ENCODE measurements at regions not wholly inside any gene's neighbourhood (a gene's known extent, or its start where the extent isn't known, plus 50 kb on each side); places are given as distances from the start of the nearest gene placed in this dataset.

DNA sequence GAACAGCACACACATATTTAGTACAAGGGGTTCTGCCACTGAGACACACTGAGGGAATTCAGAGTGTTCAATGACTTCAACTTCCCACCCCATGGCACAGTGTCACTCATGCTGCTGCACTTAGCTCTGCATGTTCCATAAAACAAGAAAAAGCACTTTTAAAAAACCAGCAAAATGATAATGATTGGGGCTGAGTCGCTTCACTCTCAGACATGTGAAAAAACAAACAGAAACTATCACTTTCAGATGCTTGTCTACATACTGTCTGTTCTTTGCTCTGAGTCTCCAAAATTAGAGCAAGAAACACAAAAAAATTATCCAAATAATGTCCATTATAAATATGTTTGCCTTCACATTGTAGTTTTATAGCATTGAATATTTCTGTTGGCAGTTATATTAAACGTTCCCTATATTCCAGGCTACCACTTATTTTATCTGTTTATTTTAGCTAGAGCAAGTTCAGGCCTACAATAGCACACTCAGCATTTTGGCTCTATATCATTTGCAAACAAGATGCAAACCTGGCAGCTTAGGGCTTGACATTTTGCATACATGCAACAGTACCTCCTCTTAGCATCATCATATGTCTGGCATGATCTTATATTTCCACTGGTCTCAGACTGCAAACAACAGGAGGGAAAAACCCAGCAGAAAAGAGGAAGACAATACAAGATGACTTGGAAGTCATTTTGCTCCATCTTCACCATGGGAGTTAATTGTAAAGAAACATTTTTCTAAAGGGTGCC, 398.8 kb downstream of the HACE1 start:
- TF ChIP-seq, protein P1, sequence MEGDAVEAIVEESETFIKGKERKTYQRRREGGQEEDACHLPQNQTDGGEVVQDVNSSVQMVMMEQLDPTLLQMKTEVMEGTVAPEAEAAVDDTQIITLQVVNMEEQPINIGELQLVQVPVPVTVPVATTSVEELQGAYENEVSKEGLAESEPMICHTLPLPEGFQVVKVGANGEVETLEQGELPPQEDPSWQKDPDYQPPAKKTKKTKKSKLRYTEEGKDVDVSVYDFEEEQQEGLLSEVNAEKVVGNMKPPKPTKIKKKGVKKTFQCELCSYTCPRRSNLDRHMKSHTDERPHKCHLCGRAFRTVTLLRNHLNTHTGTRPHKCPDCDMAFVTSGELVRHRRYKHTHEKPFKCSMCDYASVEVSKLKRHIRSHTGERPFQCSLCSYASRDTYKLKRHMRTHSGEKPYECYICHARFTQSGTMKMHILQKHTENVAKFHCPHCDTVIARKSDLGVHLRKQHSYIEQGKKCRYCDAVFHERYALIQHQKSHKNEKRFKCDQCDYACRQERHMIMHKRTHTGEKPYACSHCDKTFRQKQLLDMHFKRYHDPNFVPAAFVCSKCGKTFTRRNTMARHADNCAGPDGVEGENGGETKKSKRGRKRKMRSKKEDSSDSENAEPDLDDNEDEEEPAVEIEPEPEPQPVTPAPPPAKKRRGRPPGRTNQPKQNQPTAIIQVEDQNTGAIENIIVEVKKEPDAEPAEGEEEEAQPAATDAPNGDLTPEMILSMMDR (conservative IDR thresholded peaks at IDR 0.05 in 1 of 2, IDR thresholded peaks at IDR 0.05 in 1 of 2; ENCODE audit: extremely low read depth in 1 of 2, insufficient read depth in 1 of 2, low read depth in 1 of 2, low read length in 2 of 2), result no peak
- TF ChIP-seq EZH2 (IDR thresholded peaks at IDR 0.05; ENCODE audit: borderline replicate concordance, low read length), result no peak
